Transverse colon (tissue), 4 donors: ENCODE measurements at regions not wholly inside any gene's neighbourhood (a gene's known extent, or its start where the extent isn't known, plus 50 kb on each side); places are given as distances from the start of the nearest gene placed in this dataset.

Source experiments
- CTCF ChIP-seq, 5 experiments: fragments of 200-600 bp in 3 of 5; fragments of 450-650 bp in 2 of 5; sonication (generic) in 3 of 5; IDR thresholded peaks; 1 replicate in 2 of 5; 2 replicates in 3 of 5; pipeline ENCODE4 v1.5.1; 2016 to 2017; ENCODE audit warnings: antibody characterized with exemption in 5 of 5, inconsistent platforms in 3 of 5, mild to moderate bottlenecking in 2 of 5, moderate library complexity in 1 of 5
- POLR2A ChIP-seq: fragments of 450-650 bp; IDR thresholded peaks from one replicate; pipeline ENCODE4 v1.6.1; 2016; ENCODE audit warnings: antibody characterized with exemption, mild to moderate bottlenecking, moderate library complexity
- POLR2AphosphoS5 ChIP-seq, 3 donors: sonication (generic); formaldehyde crosslinking; IDR thresholded peaks; one replicate each; pipeline ENCODE4 v1.6.1; 2016; ENCODE audit warnings: antibody characterized with exemption in 3 of 3

GRCh38 chr13:109384491-109385241, 401.7 kb downstream of the IRS2 start:
- no peak for TF ChIP-seq CTCF (IDR thresholded peaks at IDR 0.05)
- TF ChIP-seq POLR2AphosphoS5 (IDR thresholded peaks at IDR 0.05): no peak
- no peak for TF ChIP-seq POLR2A
